ENCODE measurements at regions not wholly inside any gene's neighbourhood (a gene's known extent, or its start where the extent isn't known, plus 50 kb on each side); places are given as distances from the start of the nearest gene placed in this dataset.

GRCh38 chr15:66922608-66923007, 142.8 kb upstream of the SMAD3 start:
- TF ChIP-seq, protein P1, sequence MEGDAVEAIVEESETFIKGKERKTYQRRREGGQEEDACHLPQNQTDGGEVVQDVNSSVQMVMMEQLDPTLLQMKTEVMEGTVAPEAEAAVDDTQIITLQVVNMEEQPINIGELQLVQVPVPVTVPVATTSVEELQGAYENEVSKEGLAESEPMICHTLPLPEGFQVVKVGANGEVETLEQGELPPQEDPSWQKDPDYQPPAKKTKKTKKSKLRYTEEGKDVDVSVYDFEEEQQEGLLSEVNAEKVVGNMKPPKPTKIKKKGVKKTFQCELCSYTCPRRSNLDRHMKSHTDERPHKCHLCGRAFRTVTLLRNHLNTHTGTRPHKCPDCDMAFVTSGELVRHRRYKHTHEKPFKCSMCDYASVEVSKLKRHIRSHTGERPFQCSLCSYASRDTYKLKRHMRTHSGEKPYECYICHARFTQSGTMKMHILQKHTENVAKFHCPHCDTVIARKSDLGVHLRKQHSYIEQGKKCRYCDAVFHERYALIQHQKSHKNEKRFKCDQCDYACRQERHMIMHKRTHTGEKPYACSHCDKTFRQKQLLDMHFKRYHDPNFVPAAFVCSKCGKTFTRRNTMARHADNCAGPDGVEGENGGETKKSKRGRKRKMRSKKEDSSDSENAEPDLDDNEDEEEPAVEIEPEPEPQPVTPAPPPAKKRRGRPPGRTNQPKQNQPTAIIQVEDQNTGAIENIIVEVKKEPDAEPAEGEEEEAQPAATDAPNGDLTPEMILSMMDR (IDR thresholded peaks at IDR 0.05; ENCODE audit: control extremely low read depth in 1 of 3, insufficient read depth in 1 of 3, low read depth in 1 of 3, low read length in 3 of 3) = no peak
- TF ChIP-seq, protein P2, sequence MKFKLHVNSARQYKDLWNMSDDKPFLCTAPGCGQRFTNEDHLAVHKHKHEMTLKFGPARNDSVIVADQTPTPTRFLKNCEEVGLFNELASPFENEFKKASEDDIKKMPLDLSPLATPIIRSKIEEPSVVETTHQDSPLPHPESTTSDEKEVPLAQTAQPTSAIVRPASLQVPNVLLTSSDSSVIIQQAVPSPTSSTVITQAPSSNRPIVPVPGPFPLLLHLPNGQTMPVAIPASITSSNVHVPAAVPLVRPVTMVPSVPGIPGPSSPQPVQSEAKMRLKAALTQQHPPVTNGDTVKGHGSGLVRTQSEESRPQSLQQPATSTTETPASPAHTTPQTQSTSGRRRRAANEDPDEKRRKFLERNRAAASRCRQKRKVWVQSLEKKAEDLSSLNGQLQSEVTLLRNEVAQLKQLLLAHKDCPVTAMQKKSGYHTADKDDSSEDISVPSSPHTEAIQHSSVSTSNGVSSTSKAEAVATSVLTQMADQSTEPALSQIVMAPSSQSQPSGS (IDR thresholded peaks at IDR 0.05; ENCODE audit: low read length) = no peak
- TF ChIP-seq, protein P3, sequence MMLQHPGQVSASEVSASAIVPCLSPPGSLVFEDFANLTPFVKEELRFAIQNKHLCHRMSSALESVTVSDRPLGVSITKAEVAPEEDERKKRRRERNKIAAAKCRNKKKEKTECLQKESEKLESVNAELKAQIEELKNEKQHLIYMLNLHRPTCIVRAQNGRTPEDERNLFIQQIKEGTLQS (IDR thresholded peaks at IDR 0.05; ENCODE audit: insufficient read depth, low read depth, low read length) = no peak
- TF ChIP-seq JUND (IDR thresholded peaks at IDR 0.05; ENCODE audit: low read length) (no peak), JUN (IDR thresholded peaks at IDR 0.05; ENCODE audit: low read depth, low read length) (no peak)
